Activated T-helper 17 cell treated with anti-CD3 and anti-CD28 coated beads, Interleukin-2, amount 50 U/mL, for 72 hours (primary cell): ENCODE measurements at regions not wholly inside any gene's neighbourhood (a gene's known extent, or its start where the extent isn't known, plus 50 kb on each side); places are given as distances from the start of the nearest gene placed in this dataset.

Experiments used
- ATAC-seq: fragments of 150-1000 bp; cut with Tn5 transposase; replicated peaks from 2 replicates; pipeline ENCODE4 v1.10.0; 2021; ENCODE audit warnings: mild to moderate bottlenecking, moderate library complexity
- H3K27ac Mint-ChIP-seq: one replicate; pipeline ENCODE4 v1.8.0; 2022; ENCODE audit warnings: mixed read lengths
- H3K27me3 Mint-ChIP-seq: one replicate; pipeline ENCODE4 v1.8.0; 2022; ENCODE audit warnings: mixed read lengths
- H3K36me3 Mint-ChIP-seq: one replicate; pipeline ENCODE4 v1.8.0; 2022; ENCODE audit warnings: low read depth, mild to moderate bottlenecking, mixed read lengths
- H3K4me1 Mint-ChIP-seq: one replicate; pipeline ENCODE4 v1.8.0; 2022; ENCODE audit warnings: mixed read lengths
- H3K4me3 Mint-ChIP-seq: one replicate; pipeline ENCODE4 v1.8.0; 2022; ENCODE audit warnings: mild to moderate bottlenecking, mixed read lengths
- H3K9me3 Mint-ChIP-seq: one replicate; pipeline ENCODE4 v1.8.0; 2022; ENCODE audit warnings: mixed read lengths

GRCh38 chrX:10021461-10022272 is 54.5 kb downstream of the CLDN34 start:
- H3K27me3 Mint-ChIP-seq = no peaks in the 10 kb centered on the region
- no peaks in the 10 kb centered on the region for H3K9me3 Mint-ChIP-seq
- no peak overlapping the region for H3K27ac Mint-ChIP-seq
- no peak for ATAC-seq
- H3K4me3 Mint-ChIP-seq = no peak overlapping the region
- peaks cover 4% of the 10 kb centered on the region for H3K4me1 Mint-ChIP-seq
- peaks cover 10% of the 10 kb centered on the region for H3K36me3 Mint-ChIP-seq

DNA sequence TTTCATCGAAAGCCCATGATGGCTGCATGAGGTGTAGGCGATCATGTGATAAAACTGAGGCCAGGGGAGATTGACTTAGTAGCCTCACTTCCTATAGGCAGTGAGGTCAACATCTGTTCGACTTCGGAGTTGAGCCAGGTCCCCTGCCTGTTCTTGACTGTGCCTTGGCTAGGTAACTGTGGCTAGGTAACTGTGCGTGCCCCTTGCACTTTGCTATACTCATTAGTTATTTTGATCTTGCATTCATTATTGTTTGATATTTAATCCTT is 55.0 kb downstream of the CLDN34 start:
- Mint-ChIP-seq H3K4me1 (no peaks in the 10 kb centered on the region), H3K9me3 (no peaks in the 10 kb centered on the region), H3K4me3 (no peak overlapping the region), H3K27me3 (no peaks in the 10 kb centered on the region), H3K27ac (no peak overlapping the region), H3K36me3 (peaks cover 4% of the 10 kb centered on the region)
- no peak for ATAC-seq

- ATAC-seq = no peak
- Mint-ChIP-seq H3K27ac (no peak overlapping the region), H3K9me3 (no peaks in the 10 kb centered on the region), H3K4me1 (no peaks in the 10 kb centered on the region), H3K4me3 (no peak overlapping the region), H3K36me3 (peaks cover 3% of the 10 kb centered on the region), H3K27me3 (no peaks in the 10 kb centered on the region)
Measured at GRCh38 chrX:10022580-10023245, 55.6 kb downstream of the CLDN34 start.

DNA sequence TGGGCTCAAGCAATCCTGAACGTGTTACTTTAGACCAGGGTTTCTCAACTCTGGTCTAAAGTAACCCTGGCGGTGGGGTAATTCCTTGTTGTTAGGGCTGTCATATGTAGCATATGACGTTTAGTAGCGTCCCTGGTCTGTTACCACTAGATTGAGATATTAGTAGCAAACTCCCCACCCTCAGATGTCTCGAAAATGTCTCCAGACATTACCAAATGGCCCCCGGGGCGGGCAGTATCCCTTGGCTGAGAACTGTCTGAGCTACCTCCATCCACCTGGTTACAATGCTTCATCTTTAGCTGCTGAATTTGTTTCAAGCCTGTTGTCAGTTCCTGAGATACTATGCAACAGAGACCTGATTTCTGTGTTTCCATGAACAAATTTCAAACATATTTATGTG is 56.7 kb downstream of the CLDN34 start:
- Mint-ChIP-seq H3K36me3 (no peaks in the 10 kb centered on the region), H3K27ac (no peak overlapping the region), H3K9me3 (no peaks in the 10 kb centered on the region), H3K4me3 (no peak overlapping the region), H3K27me3 (no peaks in the 10 kb centered on the region), H3K4me1 (no peaks in the 10 kb centered on the region)
- no peak for ATAC-seq

DNA sequence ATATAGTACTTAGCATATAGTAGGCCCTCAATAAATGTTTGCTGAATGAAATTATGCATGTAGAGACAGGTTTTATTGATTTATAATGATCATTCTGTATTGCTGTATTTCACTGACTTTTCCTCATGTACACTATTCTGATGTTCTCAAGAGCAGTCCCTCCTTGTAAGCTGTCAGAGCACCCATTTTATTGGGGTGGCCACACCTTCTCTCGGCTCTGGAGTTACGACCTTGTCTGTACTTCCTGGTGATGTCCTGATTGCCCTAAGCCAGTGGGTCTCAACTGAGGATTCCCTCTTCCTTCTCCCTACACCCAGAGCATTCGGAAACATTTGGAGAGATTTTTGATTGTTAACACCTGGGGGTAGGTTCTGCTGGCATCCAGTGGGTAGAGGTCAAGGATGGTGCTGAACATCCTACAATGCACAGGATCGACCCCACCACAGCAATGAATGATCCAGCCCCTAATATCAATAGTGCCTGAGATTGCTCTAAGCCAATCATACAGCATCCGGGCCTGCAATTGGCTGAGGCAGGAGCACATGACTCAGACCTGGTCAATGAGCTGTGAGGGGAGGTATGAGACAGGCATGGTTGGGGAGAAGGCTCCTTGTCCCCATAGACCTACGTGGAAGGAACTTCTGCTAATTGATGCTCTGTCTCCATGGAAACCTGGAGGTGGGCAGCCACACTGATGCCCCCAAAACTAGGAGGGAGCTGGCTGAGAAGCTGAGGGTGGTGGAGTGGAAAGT is 58.8 kb downstream of the CLDN34 start:
- no peak overlapping the region for H3K4me3 Mint-ChIP-seq
- no peaks in the 10 kb centered on the region for H3K9me3 Mint-ChIP-seq
- ATAC-seq = no peak
- H3K4me1 Mint-ChIP-seq = no peaks in the 10 kb centered on the region
- no peaks in the 10 kb centered on the region for H3K36me3 Mint-ChIP-seq
- H3K27ac Mint-ChIP-seq = no peak overlapping the region
- no peaks in the 10 kb centered on the region for H3K27me3 Mint-ChIP-seq

DNA sequence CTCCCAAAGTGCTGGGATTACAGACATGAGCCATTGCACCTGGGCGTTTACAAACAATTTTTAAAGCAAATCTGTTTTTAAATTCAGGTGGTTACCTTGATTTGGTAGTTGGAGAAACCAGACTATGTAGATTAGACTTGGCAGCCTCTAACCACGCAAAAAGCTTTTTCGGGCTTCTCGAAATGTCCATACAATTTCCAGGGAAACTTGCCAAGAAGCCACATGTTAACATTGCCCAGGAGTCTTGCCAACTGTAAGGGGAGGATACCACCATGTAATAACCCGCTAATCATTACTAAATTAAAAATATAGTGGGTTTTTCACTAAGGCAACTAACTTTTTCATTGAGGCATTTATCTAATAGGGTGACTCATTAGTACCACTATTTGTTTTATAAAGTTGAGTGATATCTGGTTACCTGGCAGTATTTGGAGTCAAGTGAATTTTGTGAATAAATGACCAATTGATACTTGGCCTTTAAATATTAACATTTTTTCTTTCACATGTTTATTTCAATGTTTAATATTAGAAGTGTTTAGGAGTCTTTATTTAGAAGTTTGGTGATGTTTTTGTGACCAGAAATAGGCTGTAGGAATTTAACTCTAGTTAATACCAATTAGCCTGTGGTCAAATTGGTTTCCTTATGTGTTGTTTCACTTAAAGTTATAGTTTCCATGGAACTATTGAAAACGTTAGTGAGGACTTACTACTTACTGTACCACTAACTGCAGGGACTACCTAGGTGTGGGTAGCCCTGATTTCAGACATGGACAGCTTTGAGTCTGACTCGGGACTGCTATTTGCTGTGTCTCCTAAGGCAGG is 61.3 kb downstream of the CLDN34 start:
- Mint-ChIP-seq H3K9me3 (no peaks in the 10 kb centered on the region), H3K36me3 (no peaks in the 10 kb centered on the region), H3K27me3 (no peaks in the 10 kb centered on the region), H3K4me1 (no peaks in the 10 kb centered on the region), H3K4me3 (no peak overlapping the region), H3K27ac (no peak overlapping the region)
- no peak for ATAC-seq

DNA sequence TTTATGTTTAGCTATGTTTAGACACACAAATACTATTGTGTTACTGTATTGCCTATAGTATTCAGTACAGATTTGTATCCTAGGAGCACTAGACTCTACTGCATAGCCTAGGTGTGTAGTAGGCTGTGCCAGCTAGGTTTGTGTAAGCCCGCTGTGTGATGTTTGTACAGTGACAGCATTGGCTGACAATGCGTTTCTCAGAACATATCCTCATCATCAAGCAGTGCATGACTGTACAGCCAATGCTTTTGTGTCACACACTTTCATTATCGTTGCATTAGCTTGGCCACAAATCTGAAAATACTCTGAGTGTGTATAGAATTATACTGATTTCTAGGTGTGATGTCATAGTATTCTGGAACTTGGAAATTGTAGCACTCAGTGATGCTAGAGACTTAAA is 63.4 kb downstream of the CLDN34 start:
- H3K36me3 Mint-ChIP-seq = no peaks in the 10 kb centered on the region
- H3K27me3 Mint-ChIP-seq = no peaks in the 10 kb centered on the region
- ATAC-seq = peak; percentile 63
- no peaks in the 10 kb centered on the region for H3K9me3 Mint-ChIP-seq
- no peaks in the 10 kb centered on the region for H3K4me1 Mint-ChIP-seq
- H3K27ac Mint-ChIP-seq = no peak overlapping the region
- no peak overlapping the region for H3K4me3 Mint-ChIP-seq

GRCh38 chrX:10031746-10032145 is 64.6 kb downstream of the CLDN34 start:
- peak overlapping the region; percentile 48 for H3K27ac Mint-ChIP-seq
- H3K36me3 Mint-ChIP-seq = no peaks in the 10 kb centered on the region
- H3K27me3 Mint-ChIP-seq = no peaks in the 10 kb centered on the region
- ATAC-seq = no peak
- no peak overlapping the region for H3K4me3 Mint-ChIP-seq
- no peaks in the 10 kb centered on the region for H3K9me3 Mint-ChIP-seq
- no peaks in the 10 kb centered on the region for H3K4me1 Mint-ChIP-seq

DNA sequence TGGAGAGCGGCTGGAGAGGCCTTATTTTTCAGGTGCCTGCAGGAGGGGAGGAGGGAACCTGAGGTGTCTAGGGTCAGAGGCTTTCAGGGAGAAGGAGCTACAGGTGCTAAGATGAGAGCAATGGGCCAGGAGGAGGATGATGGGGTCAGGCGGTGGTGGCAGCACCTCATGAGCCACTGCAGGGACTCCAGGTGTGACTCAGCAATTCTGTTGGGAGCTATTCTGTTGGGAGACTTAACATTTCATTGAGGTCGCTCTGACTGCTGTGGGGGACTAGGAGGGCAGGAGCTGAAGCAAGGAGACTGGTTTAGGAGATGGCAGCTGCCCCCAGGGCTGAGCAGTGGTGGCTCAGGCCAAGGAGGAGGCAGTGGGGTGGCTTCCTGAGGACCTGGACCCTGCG is 65.0 kb downstream of the CLDN34 start:
- no peak overlapping the region for H3K4me3 Mint-ChIP-seq
- H3K27ac Mint-ChIP-seq = peak overlapping the region; percentile 48
- no peaks in the 10 kb centered on the region for H3K27me3 Mint-ChIP-seq
- H3K36me3 Mint-ChIP-seq = no peaks in the 10 kb centered on the region
- H3K4me1 Mint-ChIP-seq = no peaks in the 10 kb centered on the region
- no peak for ATAC-seq
- H3K9me3 Mint-ChIP-seq = no peaks in the 10 kb centered on the region

DNA sequence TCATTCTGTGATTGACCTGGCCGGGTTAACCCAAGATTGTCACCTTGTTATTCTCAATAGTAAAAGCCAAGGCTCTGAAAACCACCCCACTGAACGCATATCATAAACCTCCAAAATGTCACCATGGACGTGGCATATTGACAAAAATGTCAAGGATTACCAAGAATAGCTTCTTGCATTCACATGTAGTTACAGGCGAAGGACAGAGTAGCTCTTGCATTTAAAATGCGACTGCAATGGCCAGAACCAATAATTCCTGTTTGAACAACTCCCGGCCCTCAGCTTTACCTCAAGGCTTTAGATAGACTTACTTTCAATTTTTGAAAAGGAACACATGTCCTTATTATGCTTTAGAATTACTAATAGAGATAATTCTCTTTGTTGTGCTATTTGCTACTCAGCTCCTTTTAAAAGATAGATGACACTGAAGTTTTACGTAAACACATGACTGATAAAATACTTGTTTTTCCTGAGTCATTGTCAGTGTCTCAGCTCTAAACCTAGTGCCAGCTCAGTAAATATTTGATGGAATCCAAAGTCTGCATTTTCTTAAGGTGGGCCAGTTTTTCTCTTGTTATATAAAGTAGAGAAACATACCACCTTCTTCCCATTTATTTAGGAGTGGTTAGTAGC is 66.3 kb downstream of the CLDN34 start:
- Mint-ChIP-seq H3K27me3 (no peaks in the 10 kb centered on the region), H3K36me3 (no peaks in the 10 kb centered on the region)

GRCh38 chrX:10034740-10035260 is 67.6 kb downstream of the CLDN34 start:
- H3K27me3 Mint-ChIP-seq = no peaks in the 10 kb centered on the region
- H3K4me1 Mint-ChIP-seq = no peaks in the 10 kb centered on the region
- H3K36me3 Mint-ChIP-seq = no peaks in the 10 kb centered on the region
- H3K4me3 Mint-ChIP-seq = no peak overlapping the region
- ATAC-seq = no peak
- H3K27ac Mint-ChIP-seq = no peak overlapping the region
- H3K9me3 Mint-ChIP-seq = no peaks in the 10 kb centered on the region

More for the DNA sequence above, 66.3 kb downstream of the CLDN34 start:
- Mint-ChIP-seq H3K27ac (no peak overlapping the region), H3K4me1 (no peaks in the 10 kb centered on the region), H3K4me3 (no peak overlapping the region), H3K9me3 (no peaks in the 10 kb centered on the region)
- ATAC-seq = no peak

DNA sequence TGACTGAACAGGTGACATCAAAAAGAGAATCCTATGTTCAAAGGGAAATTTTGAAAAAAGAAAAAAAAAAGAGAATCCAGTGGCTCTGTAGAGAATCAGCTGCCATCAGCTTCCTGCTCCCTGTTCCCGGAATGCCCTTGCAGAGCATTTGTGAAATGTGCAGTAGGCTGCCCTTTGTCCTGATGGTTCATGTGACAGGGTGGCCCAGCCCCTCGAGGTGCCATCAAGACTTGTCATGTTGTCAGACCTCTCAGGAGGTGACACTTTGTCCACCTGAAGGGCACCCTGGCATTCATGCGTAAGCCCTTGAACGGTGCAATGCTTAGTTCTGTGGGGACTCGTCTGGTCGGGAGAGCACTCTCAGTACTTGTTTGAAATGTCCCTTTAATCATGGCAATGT is 71.4 kb downstream of the CLDN34 start:
- no peak for ATAC-seq
- Mint-ChIP-seq H3K27me3 (no peaks in the 10 kb centered on the region), H3K4me3 (no peak overlapping the region), H3K27ac (no peak overlapping the region), H3K36me3 (no peaks in the 10 kb centered on the region), H3K9me3 (no peaks in the 10 kb centered on the region), H3K4me1 (peaks cover 5% of the 10 kb centered on the region)

DNA sequence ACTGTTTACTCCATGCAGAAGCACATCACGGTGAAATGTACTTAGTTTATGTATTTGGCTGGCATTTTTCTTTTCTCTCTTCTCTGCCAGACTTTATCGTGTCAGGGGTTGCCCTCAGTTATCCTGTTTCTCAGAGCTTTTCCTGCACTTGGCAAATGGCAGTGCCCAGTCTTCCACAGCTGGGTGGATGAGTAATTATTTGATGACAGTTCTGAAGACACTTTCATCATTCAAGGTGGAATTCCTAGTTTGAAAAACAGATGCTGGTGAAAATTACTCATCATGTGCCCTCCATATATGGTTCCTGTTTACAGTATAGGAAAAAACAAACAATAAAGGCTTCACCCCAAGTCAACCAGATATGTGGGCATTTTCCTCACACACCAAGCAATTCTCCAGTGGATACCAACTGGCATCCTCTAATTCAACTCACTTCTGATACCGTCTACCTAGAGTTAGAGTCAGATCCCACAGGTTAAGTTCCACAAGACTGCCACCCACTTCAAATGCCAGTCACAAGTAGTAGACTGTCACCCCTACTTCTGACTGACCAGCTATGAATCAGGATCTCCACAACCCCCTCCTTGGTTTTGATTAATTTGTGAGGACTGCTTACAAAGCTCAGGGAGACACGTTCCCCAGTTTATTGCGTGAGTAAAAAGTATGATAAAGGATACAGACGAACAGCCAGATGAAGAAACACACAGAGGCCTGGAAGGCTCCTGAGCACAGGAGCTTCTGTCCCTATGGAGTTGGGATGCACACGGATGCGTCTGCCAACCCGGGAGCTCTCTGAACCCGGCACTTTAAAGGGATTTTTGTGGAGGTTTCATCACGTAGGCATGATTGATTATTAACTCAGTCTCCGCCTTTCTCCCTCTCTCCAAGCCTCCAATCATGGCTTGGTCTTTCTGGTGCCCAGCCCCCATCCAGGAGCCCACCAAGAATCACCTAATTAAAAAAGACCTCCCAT is 72.9 kb downstream of the CLDN34 start:
- Mint-ChIP-seq H3K4me1 (peaks cover 5% of the 10 kb centered on the region), H3K27me3 (no peaks in the 10 kb centered on the region), H3K36me3 (no peaks in the 10 kb centered on the region), H3K4me3 (peak overlapping the region; percentile 23), H3K9me3 (no peaks in the 10 kb centered on the region), H3K27ac (peak overlapping the region; percentile 46)
- peak; percentile 81 for ATAC-seq
